Astrocyte (in vitro differentiated cells and primary cell): ENCODE measurements at regions not wholly inside any gene's neighbourhood (a gene's known extent, or its start where the extent isn't known, plus 50 kb on each side); places are given as distances from the start of the nearest gene placed in this dataset.

Source experiments
- CTCF ChIP-seq: IDR thresholded peaks from 2 replicates; pipeline ENCODE4 v1.5.1; 2011; ENCODE audit warnings: low read depth, mild to moderate bottlenecking, inconsistent platforms, low read length, moderate library complexity; ENCODE audit not compliant: insufficient read depth
- EZH2 ChIP-seq: IDR thresholded peaks from 2 replicates; pipeline ENCODE4 v1.6.1; 2012; ENCODE audit warnings: mild to moderate bottlenecking, low read length, inconsistent platforms; ENCODE audit not compliant: insufficient read depth

DNA sequence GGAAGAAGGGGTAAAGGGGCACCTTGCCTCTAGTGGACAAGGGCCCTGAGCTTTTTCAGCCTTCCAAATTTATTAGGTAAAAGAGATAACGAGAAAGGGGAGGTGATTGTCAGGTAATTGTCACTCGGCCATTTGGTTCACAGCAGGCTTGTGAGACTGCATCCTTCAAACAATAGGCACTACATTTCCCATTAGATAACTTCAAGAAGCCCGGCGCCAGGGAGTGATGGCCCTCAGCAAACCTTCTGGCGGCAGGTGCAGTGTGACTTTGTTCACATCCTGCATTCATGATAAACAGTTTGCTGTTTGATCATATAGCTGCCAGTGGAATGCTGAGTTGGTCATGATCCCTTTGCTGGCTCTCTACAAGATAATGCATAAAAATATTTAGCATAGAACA, 185.1 kb downstream of the CWF19L2 start:
- TF ChIP-seq CTCF (no peak), EZH2 (no peak)
